ENCODE measurements at regions not wholly inside any gene's neighbourhood (a gene's known extent, or its start where the extent isn't known, plus 50 kb on each side); places are given as distances from the start of the nearest gene placed in this dataset.

DNA sequence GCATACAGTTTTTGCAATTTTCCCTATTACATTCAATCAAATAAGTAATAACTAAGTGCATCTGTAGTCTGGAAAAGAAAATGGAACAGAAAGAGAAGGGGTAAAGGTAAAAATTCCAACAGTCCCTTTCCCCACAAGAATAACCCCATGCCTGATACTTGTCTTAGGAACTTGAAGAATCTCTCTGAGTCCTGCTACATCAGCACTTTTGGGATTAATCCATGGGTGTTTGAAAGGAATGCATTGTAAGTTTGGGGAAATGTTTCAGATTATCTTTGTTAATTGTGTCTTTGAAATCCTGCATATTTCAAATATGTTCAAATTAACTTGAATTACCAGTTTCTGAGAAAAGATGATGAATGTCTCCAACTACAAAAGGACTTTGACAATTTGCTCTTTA, 667.3 kb upstream of the PRKX start:
- TF ChIP-seq, protein P1, sequence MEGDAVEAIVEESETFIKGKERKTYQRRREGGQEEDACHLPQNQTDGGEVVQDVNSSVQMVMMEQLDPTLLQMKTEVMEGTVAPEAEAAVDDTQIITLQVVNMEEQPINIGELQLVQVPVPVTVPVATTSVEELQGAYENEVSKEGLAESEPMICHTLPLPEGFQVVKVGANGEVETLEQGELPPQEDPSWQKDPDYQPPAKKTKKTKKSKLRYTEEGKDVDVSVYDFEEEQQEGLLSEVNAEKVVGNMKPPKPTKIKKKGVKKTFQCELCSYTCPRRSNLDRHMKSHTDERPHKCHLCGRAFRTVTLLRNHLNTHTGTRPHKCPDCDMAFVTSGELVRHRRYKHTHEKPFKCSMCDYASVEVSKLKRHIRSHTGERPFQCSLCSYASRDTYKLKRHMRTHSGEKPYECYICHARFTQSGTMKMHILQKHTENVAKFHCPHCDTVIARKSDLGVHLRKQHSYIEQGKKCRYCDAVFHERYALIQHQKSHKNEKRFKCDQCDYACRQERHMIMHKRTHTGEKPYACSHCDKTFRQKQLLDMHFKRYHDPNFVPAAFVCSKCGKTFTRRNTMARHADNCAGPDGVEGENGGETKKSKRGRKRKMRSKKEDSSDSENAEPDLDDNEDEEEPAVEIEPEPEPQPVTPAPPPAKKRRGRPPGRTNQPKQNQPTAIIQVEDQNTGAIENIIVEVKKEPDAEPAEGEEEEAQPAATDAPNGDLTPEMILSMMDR (IDR thresholded peaks at IDR 0.05; ENCODE audit: low read depth, low read length): no peak

DNA sequence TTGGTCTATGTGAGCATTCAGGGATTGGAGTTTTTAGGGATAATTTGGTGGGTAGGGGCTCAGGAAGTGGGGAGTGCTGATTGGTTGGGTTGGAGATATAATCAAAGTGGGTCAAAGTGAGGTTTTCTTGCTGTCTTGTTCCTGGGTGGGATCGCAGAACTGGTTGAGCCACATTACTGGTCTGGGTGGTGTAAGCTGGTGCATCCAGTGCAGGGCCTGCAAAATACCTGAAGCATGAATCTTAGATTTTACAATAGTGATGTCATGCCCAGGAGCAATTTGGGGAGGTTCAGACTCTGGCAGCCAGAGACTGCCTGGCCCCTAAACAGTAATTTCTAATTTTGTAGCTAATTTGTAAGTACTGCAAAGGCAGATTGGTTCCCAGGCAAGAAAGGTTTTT, 665.6 kb upstream of the PRKX start:
- no peak for DNase-seq (ENCODE audit: extremely low read depth, low read depth)
- TF ChIP-seq, protein P1 (IDR thresholded peaks at IDR 0.05; ENCODE audit: low read depth, low read length): no peak

More for the DNA sequence above, 667.3 kb upstream of the PRKX start:
- DNase-seq (ENCODE audit: extremely low read depth, low read depth): no peak

DNA sequence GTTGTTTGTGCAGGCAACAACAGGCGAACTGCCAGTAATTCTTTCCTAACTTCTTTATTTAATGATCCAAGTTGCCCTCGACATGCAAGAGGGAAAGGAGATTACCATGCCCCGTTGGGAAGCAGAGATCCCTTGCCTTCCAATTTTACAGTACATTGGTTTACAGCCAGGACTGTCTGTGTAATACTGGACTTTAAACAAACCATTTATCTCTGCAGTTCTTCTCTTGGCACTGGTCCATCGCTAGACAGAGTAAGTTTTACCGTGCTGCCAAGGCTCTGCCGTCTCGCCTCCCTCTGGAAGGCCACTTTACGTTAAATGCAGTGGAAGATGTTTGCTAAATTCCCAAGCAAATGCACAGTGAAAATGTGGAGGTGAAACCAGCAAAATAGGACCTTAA, 660.3 kb upstream of the PRKX start:
- DNase-seq (ENCODE audit: extremely low read depth, low read depth): no peak
- TF ChIP-seq, protein P1 (IDR thresholded peaks at IDR 0.05; ENCODE audit: low read depth, low read length): no peak

DNA sequence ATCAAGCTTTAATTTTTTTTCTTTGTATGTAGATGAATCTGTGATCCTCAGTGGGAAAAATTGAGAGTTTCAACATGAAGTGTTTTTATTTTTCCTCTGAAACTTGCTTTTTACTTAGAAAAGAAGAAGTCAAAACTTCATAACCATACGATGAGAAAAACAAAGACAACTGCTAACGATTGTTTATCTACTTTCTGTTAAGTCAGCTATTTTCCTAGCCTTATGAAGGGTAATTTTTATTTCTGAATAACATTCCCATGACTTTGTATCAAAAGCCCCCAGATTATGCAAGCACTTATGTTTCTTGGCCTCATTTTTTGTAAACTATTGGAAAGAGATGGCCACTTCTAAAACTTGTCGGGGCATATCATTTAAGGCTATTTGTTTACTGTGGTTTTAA, 645.1 kb upstream of the PRKX start:
- DNase-seq (ENCODE audit: extremely low read depth, low read depth): no peak
- TF ChIP-seq, protein P1 (IDR thresholded peaks at IDR 0.05; ENCODE audit: low read depth, low read length): no peak

DNA sequence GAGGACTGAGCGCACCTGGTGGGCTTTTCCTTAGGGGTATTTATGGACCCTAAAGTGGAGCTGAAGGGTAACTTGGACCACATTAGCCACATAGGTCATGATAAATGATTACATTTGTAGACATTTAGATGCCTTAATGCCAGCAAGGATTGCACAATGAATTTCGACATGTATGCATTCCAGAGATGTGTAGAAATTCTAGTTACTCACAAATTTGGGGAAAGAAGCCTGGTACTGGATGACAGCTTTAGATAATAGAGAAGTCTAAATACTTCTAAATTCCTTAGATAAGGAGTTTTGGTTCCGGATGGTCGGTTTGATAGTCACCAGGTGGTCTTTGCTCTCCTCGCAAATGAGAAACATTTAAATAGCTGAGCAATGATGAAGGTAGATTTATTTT, 609.5 kb upstream of the PRKX start:
- no peak for DNase-seq (ENCODE audit: extremely low read depth, low read depth)

DNA sequence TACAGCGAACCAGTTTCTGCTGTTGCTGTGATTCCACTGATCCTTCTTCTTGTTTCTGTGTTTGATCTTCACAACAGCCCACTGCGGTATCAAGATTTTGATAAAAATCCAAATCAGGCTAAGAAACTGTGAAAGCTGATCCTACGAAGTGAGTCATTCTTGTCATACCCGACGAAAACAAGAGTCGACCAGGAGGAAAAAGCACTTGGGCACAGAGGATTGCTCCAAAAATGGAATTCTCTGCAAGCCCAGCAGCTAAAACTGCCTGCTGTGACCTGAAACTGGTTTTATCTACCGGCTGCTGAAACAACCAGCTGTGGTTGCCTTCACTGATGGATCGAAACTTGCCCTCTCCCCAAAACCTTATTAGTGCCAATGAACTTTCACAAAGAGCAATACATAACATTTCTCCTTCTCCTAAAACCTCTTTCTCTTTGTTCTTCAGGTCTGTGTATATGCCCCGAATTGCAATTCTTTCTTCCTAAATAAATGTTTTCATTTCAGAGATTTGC, 607.0 kb upstream of the PRKX start:
- DNase-seq (ENCODE audit: extremely low read depth, low read depth): no peak
- TF ChIP-seq, protein P1 (IDR thresholded peaks at IDR 0.05; ENCODE audit: low read depth, low read length): no peak

More for the DNA sequence above, 609.5 kb upstream of the PRKX start:
- TF ChIP-seq, protein P1 (IDR thresholded peaks at IDR 0.05; ENCODE audit: low read depth, low read length): no peak

DNA sequence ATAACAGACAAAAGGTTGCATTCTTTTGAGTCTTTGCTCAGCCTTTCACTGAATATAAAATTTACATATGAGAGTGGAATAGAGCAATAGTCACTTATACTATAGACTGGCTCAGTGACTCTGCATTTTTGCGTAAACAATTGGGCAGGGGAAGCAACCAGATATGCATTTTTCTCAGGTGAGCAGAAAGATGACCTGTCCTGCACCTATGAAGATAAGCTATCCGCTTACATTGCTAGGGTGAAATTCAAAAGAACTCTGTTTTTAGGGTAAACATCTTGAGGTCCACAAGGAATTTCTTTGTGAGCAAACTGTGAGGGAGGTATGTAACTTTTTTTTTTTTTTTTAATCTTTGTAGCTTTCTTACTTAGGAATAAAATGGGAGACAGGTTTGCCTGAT, 602.4 kb upstream of the PRKX start:
- no peak for DNase-seq (ENCODE audit: extremely low read depth, low read depth)
- TF ChIP-seq, protein P1 (IDR thresholded peaks at IDR 0.05; ENCODE audit: low read depth, low read length): no peak

Data from AG09319 (cell line).